ENCODE measurements at regions not wholly inside any gene's neighbourhood (a gene's known extent, or its start where the extent isn't known, plus 50 kb on each side); places are given as distances from the start of the nearest gene placed in this dataset.

DNA sequence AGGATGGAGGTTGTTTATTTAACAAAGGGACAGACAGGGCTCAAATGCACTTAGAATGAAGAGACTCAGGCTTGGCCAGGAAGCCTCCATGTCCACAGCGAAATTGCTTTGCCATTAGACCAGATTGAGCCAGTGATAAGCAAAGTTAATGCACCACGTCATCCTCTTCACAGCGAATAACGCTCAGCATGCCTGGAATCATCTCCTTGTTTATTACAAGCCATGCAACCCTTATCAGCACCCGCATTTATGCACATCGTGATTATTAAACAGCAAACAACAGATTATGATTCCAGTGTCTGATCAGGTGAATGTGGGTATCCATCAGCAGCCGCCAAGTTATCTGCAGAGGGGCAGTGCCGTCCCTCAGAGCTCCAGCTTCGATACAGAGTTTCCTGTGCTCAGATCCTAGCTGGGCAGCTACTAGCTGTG is 175.0 kb upstream of the TMEM132C start:
- no TSS peak for BruUV-seq (replicated peaks)
- no peak for TF ChIP-seq EZH2phosphoT487 (IDR thresholded peaks at IDR 0.05; ENCODE audit: borderline replicate concordance, low read depth, low read length)
- TF ChIP-seq, protein P1, sequence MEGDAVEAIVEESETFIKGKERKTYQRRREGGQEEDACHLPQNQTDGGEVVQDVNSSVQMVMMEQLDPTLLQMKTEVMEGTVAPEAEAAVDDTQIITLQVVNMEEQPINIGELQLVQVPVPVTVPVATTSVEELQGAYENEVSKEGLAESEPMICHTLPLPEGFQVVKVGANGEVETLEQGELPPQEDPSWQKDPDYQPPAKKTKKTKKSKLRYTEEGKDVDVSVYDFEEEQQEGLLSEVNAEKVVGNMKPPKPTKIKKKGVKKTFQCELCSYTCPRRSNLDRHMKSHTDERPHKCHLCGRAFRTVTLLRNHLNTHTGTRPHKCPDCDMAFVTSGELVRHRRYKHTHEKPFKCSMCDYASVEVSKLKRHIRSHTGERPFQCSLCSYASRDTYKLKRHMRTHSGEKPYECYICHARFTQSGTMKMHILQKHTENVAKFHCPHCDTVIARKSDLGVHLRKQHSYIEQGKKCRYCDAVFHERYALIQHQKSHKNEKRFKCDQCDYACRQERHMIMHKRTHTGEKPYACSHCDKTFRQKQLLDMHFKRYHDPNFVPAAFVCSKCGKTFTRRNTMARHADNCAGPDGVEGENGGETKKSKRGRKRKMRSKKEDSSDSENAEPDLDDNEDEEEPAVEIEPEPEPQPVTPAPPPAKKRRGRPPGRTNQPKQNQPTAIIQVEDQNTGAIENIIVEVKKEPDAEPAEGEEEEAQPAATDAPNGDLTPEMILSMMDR (conservative IDR thresholded peaks at IDR 0.05; ENCODE audit: low read length) = no peak
- H3K4me2 ChIP-seq (ENCODE audit: low read length) = no peak overlapping the region

GRCh38 chr12:128098730-128099129 is 168.2 kb upstream of the TMEM132C start:
- DNase-seq (ENCODE audit: low spot score) = no peak
- H3K4me2 ChIP-seq (ENCODE audit: low read length) = no peak overlapping the region
- H3K36me3 ChIP-seq (ENCODE audit: insufficient read depth, low read length) = no peaks in the 10 kb centered on the region
- no peak overlapping the region for H3K27ac ChIP-seq (ENCODE audit: low read depth, low read length, poor library complexity, severe bottlenecking)
- BruUV-seq (replicated peaks) = no TSS peak
- no peak overlapping the region for H2AFZ ChIP-seq (ENCODE audit: low read length)
- no peaks in the 10 kb centered on the region for H3K4me1 ChIP-seq (ENCODE audit: insufficient read depth, low read length, poor library complexity, severe bottlenecking)
- no peaks in the 10 kb centered on the region for H3K9me3 ChIP-seq (ENCODE audit: low read length)
- TF ChIP-seq EZH2phosphoT487 (IDR thresholded peaks at IDR 0.05; ENCODE audit: borderline replicate concordance, low read depth, low read length) = no peak
- TF ChIP-seq, protein P1 (conservative IDR thresholded peaks at IDR 0.05; ENCODE audit: low read length) = no peak
- no peaks in the 10 kb centered on the region for H4K20me1 ChIP-seq (ENCODE audit: insufficient read depth, low read length)
- H3K79me2 ChIP-seq (ENCODE audit: insufficient read depth, low read depth, low read length) = no peaks in the 10 kb centered on the region
- ChIA-PET CTCF (ENCODE audit: unreplicated experiment) (no interaction called here), POLR2A (no interaction called here)
- no peaks in the 10 kb centered on the region for H3K9me2 ChIP-seq (ENCODE audit: insufficient read depth, low read length)
- intact Hi-C loops (cut with micrococcal nuclease; ENCODE audit: unreplicated experiment) = no loop called here
- H3K4me3 ChIP-seq (ENCODE audit: low read depth, low read length, poor library complexity, severe bottlenecking) = no peak overlapping the region

More for the DNA sequence above, 175.0 kb upstream of the TMEM132C start:
- Histone ChIP-seq H2AFZ (ENCODE audit: low read length) (no peak overlapping the region), H3K9me2 (ENCODE audit: insufficient read depth, low read length) (no peaks in the 10 kb centered on the region), H3K9me3 (ENCODE audit: low read length) (no peaks in the 10 kb centered on the region), H3K79me2 (ENCODE audit: insufficient read depth, low read depth, low read length) (no peaks in the 10 kb centered on the region), H3K4me3 (ENCODE audit: low read depth, low read length, poor library complexity, severe bottlenecking) (no peak overlapping the region), H3K36me3 (ENCODE audit: insufficient read depth, low read length) (no peaks in the 10 kb centered on the region), H3K27ac (ENCODE audit: low read depth, low read length, poor library complexity, severe bottlenecking) (no peak overlapping the region), H4K20me1 (ENCODE audit: insufficient read depth, low read length) (no peaks in the 10 kb centered on the region), H3K4me1 (ENCODE audit: insufficient read depth, low read length, poor library complexity, severe bottlenecking) (no peaks in the 10 kb centered on the region)
- DNase-seq (ENCODE audit: low spot score) = no peak
- ChIA-PET CTCF (ENCODE audit: unreplicated experiment) (no interaction called here), POLR2A (no interaction called here)
- intact Hi-C loops (cut with micrococcal nuclease; ENCODE audit: unreplicated experiment) = no loop called here

DNA sequence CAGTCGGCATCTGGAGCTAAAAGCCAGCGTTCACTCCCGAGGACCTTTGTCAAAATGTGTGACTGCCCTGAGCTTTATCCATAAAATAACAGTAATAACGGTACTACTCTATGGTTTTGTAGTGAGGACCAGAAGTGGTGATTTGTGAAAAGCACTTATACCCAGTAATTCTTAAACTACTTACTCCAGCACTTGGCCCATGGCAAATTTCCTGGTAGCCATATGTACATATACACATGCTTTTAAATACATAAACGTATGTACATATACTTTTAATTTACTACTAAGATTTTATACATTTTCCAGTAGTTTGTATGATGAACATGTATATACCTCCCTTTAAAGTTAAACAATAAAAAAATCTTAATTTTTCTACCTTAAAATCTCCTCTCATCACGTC is 163.8 kb upstream of the TMEM132C start:
- intact Hi-C loops (cut with micrococcal nuclease; ENCODE audit: unreplicated experiment) = no loop called here
- ChIA-PET CTCF (ENCODE audit: unreplicated experiment) (no interaction called here), POLR2A (interaction anchor here (0.6 to 0.7 kb wide), 2 partner anchors 205 to 923 kb away, joined by 3 to 6 read pairs; no protein-coding TSS in a partner anchor)
- no peaks in the 10 kb centered on the region for H4K20me1 ChIP-seq (ENCODE audit: insufficient read depth, low read length)
- H3K4me1 ChIP-seq (ENCODE audit: insufficient read depth, low read length, poor library complexity, severe bottlenecking) = no peaks in the 10 kb centered on the region
- BruUV-seq (replicated peaks) = no TSS peak
- H2AFZ ChIP-seq (ENCODE audit: low read length) = no peak overlapping the region
- no peak for DNase-seq (ENCODE audit: low spot score)
- H3K27ac ChIP-seq (ENCODE audit: low read depth, low read length, poor library complexity, severe bottlenecking) = no peak overlapping the region
- H3K9me3 ChIP-seq (ENCODE audit: low read length) = no peaks in the 10 kb centered on the region
- H3K36me3 ChIP-seq (ENCODE audit: insufficient read depth, low read length) = no peaks in the 10 kb centered on the region
- TF ChIP-seq, protein P1 (conservative IDR thresholded peaks at IDR 0.05; ENCODE audit: low read length) = no peak
- no peak for TF ChIP-seq EZH2phosphoT487 (IDR thresholded peaks at IDR 0.05; ENCODE audit: borderline replicate concordance, low read depth, low read length)
- no peaks in the 10 kb centered on the region for H3K9me2 ChIP-seq (ENCODE audit: insufficient read depth, low read length)
- H3K4me2 ChIP-seq (ENCODE audit: low read length) = no peak overlapping the region
- H3K79me2 ChIP-seq (ENCODE audit: insufficient read depth, low read depth, low read length) = no peaks in the 10 kb centered on the region
- H3K4me3 ChIP-seq (ENCODE audit: low read depth, low read length, poor library complexity, severe bottlenecking) = no peak overlapping the region
